Effector memory CD4-positive, alpha-beta T cell (primary cell): ENCODE measurements at regions not wholly inside any gene's neighbourhood (a gene's known extent, or its start where the extent isn't known, plus 50 kb on each side); places are given as distances from the start of the nearest gene placed in this dataset.
"Not testable (repeated sequence)": the region's sequence is repeated elsewhere in the genome, so short reads cannot be mapped to it uniquely, and the experiment has no call there.

Experiments used
- DNase-seq, 3 donors: peaks; one replicate each; pipeline ENCODE4 v3.0.0-alpha.2; 2020
- H3K27ac ChIP-seq: 2 replicates; pipeline ENCODE4 v1.7.0; 2013; ENCODE audit warnings: mild to moderate bottlenecking, low read length, moderate library complexity; ENCODE audit not compliant: insufficient read depth, poor library complexity, severe bottlenecking
- H3K27me3 ChIP-seq: replicated peaks from 2 replicates; pipeline ENCODE4 v1.7.0; 2013; ENCODE audit warnings: mild to moderate bottlenecking, low read length; ENCODE audit not compliant: insufficient read depth, control insufficient read depth, poor library complexity, severe bottlenecking
- H3K36me3 ChIP-seq: 2 replicates; pipeline ENCODE4 v1.7.0; 2013; ENCODE audit warnings: mild to moderate bottlenecking, low read length, moderate library complexity; ENCODE audit not compliant: control insufficient read depth, insufficient read depth
- H3K4me1 ChIP-seq: 2 replicates; pipeline ENCODE4 v1.7.0; 2013; ENCODE audit warnings: low read length, mild to moderate bottlenecking; ENCODE audit not compliant: control insufficient read depth, insufficient read depth, poor library complexity, severe bottlenecking
- H3K4me3 ChIP-seq: 2 replicates; pipeline ENCODE4 v1.7.0; 2013; ENCODE audit warnings: low read length, low read depth, mild to moderate bottlenecking; ENCODE audit not compliant: insufficient read depth, poor library complexity, severe bottlenecking
- H3K9me3 ChIP-seq: 2 replicates; pipeline ENCODE4 v1.7.0; 2013; ENCODE audit warnings: mild to moderate bottlenecking, low read length, moderate library complexity; ENCODE audit not compliant: control insufficient read depth

- DNase-seq, H3K36me3 ChIP-seq, H3K4me1 ChIP-seq, H3K27ac ChIP-seq, H3K27me3 ChIP-seq, H3K4me3 ChIP-seq, H3K9me3 ChIP-seq: not testable (repeated sequence)
Measured at GRCh38 chr7:150096213-150096994, 222.6 kb downstream of the ATP6V0E2 start.

- DNase-seq, H3K4me3 ChIP-seq, H3K4me1 ChIP-seq, H3K9me3 ChIP-seq, H3K27ac ChIP-seq, H3K27me3 ChIP-seq, H3K36me3 ChIP-seq: not testable (repeated sequence)
Measured at GRCh38 chr7:150098592-150098991, 224.6 kb upstream of the LRRC61 start.

- H3K27me3 ChIP-seq, H3K9me3 ChIP-seq, H3K4me1 ChIP-seq, DNase-seq, H3K36me3 ChIP-seq, H3K4me3 ChIP-seq, H3K27ac ChIP-seq: not testable (repeated sequence)
Measured at GRCh38 chr7:150101282-150101681, 221.9 kb upstream of the LRRC61 start.

GRCh38 chr7:150107283-150107682 is 215.9 kb upstream of the LRRC61 start:
- H3K4me3 ChIP-seq, H3K9me3 ChIP-seq, DNase-seq, H3K4me1 ChIP-seq, H3K27ac ChIP-seq, H3K36me3 ChIP-seq, H3K27me3 ChIP-seq: not testable (repeated sequence)

GRCh38 chr7:150110375-150110820 is 212.8 kb upstream of the LRRC61 start:
- not testable (repeated sequence) for H3K27ac ChIP-seq, H3K9me3 ChIP-seq, H3K4me3 ChIP-seq, H3K27me3 ChIP-seq, H3K4me1 ChIP-seq, H3K36me3 ChIP-seq
- DNase-seq = peak in 1 of 3 donors; percentile 8

GRCh38 chr7:150110882-150111281 is 212.3 kb upstream of the LRRC61 start:
- not testable (repeated sequence) for H3K9me3 ChIP-seq, H3K4me3 ChIP-seq, DNase-seq, H3K27me3 ChIP-seq, H3K27ac ChIP-seq, H3K36me3 ChIP-seq, H3K4me1 ChIP-seq

- not testable (repeated sequence) for H3K27ac ChIP-seq, H3K4me1 ChIP-seq, H3K36me3 ChIP-seq, H3K4me3 ChIP-seq, DNase-seq, H3K9me3 ChIP-seq, H3K27me3 ChIP-seq
Measured at GRCh38 chr7:150111373-150112139, 211.6 kb upstream of the LRRC61 start.

GRCh38 chr7:150113301-150113700 is 209.9 kb upstream of the LRRC61 start:
- not testable (repeated sequence) for H3K27me3 ChIP-seq, H3K9me3 ChIP-seq, H3K4me1 ChIP-seq, H3K27ac ChIP-seq, H3K4me3 ChIP-seq, H3K36me3 ChIP-seq, DNase-seq

GRCh38 chr7:150114591-150114990 is 208.6 kb upstream of the LRRC61 start:
- not testable (repeated sequence) for H3K27ac ChIP-seq, H3K27me3 ChIP-seq, H3K9me3 ChIP-seq, H3K4me1 ChIP-seq, H3K36me3 ChIP-seq, H3K4me3 ChIP-seq, DNase-seq

GRCh38 chr7:150119966-150120365 is 203.2 kb upstream of the LRRC61 start:
- H3K27me3 ChIP-seq, H3K4me3 ChIP-seq, H3K36me3 ChIP-seq, H3K4me1 ChIP-seq, H3K27ac ChIP-seq, DNase-seq, H3K9me3 ChIP-seq: not testable (repeated sequence)
